ENCODE measurements at regions not wholly inside any gene's neighbourhood (a gene's known extent, or its start where the extent isn't known, plus 50 kb on each side); places are given as distances from the start of the nearest gene placed in this dataset.

DNA sequence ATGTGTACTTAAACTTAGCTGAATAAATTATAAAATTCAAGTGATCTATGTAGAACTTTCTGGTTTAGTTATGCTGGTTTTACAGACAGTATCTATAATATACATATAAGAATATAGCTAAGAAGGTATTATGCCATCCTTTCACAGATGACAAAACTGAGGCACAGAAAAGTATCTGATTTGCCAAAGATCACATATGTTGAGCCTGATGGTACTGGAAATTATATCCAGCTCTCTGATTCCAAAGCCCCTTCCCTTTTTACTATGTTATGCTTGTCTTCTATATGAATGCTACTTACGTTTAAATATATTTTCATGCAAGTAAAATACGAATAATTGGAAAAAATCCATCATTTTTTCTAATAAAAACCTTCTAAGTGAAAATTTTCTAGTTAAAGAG, 1631.3 kb downstream of the DPP10 start:
- Histone ChIP-seq H3K4me1 (ENCODE audit: insufficient read depth, low read length, poor library complexity, severe bottlenecking) (no peaks in the 10 kb centered on the region), H3K4me2 (ENCODE audit: low read depth, low read length, poor library complexity, severe bottlenecking) (no peak overlapping the region), H2AFZ (ENCODE audit: low read length) (no peak overlapping the region), H3F3A (ENCODE audit: low read depth) (no peaks in the 10 kb centered on the region), H3K4me3 (ENCODE audit: low read length, poor library complexity, severe bottlenecking) (no peak overlapping the region), H3K27me3 (ENCODE audit: insufficient read depth, low read length, poor library complexity, severe bottlenecking) (no peaks in the 10 kb centered on the region), H3K36me3 (ENCODE audit: insufficient read depth, low read length) (no peaks in the 10 kb centered on the region), H3K9me2 (replicated peaks; ENCODE audit: low read depth, low read length) (no peaks in the 10 kb centered on the region), H3K79me2 (ENCODE audit: insufficient read depth, low read length) (no peaks in the 10 kb centered on the region), H3K9me3 (ENCODE audit: insufficient read depth, low read depth, low read length) (no peaks in the 10 kb centered on the region), H3K9ac (ENCODE audit: low read depth, low read length, poor library complexity, severe bottlenecking) (no peak overlapping the region), H4K20me1 (ENCODE audit: insufficient read depth, low read length, poor library complexity, severe bottlenecking) (no peaks in the 10 kb centered on the region)
- TF ChIP-seq, protein P1, sequence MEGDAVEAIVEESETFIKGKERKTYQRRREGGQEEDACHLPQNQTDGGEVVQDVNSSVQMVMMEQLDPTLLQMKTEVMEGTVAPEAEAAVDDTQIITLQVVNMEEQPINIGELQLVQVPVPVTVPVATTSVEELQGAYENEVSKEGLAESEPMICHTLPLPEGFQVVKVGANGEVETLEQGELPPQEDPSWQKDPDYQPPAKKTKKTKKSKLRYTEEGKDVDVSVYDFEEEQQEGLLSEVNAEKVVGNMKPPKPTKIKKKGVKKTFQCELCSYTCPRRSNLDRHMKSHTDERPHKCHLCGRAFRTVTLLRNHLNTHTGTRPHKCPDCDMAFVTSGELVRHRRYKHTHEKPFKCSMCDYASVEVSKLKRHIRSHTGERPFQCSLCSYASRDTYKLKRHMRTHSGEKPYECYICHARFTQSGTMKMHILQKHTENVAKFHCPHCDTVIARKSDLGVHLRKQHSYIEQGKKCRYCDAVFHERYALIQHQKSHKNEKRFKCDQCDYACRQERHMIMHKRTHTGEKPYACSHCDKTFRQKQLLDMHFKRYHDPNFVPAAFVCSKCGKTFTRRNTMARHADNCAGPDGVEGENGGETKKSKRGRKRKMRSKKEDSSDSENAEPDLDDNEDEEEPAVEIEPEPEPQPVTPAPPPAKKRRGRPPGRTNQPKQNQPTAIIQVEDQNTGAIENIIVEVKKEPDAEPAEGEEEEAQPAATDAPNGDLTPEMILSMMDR (conservative IDR thresholded peaks at IDR 0.05; ENCODE audit: low read length) = no peak
- TF ChIP-seq EZH2phosphoT487 (IDR thresholded peaks at IDR 0.05; ENCODE audit: borderline replicate concordance) = no peak

DNA sequence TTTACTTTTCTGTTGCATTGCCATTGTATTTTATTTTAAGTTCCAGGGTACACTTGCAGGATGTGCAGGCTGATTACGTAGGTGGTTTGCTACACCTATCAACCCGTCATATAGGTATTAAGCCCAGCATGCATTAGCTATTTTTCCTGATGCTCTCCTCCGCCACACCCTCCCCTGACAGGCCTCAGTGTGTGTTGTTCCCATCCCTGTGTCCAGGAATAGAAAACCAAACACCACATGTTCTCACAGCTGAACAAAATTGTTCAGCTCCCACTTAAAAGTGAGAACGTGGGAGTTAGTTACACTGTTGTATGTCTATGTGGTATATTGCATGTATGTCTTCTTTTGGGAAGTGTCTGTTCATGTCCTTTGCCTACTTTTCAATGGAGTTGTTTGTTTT, 1631.7 kb downstream of the DPP10 start:
- Histone ChIP-seq H3K4me3 (ENCODE audit: low read length, poor library complexity, severe bottlenecking) (no peak overlapping the region), H3K9ac (ENCODE audit: low read depth, low read length, poor library complexity, severe bottlenecking) (no peak overlapping the region)
- TF ChIP-seq EZH2phosphoT487 (IDR thresholded peaks at IDR 0.05; ENCODE audit: borderline replicate concordance) = no peak
- TF ChIP-seq, protein P1 (conservative IDR thresholded peaks at IDR 0.05; ENCODE audit: low read length) = no peak

DNA sequence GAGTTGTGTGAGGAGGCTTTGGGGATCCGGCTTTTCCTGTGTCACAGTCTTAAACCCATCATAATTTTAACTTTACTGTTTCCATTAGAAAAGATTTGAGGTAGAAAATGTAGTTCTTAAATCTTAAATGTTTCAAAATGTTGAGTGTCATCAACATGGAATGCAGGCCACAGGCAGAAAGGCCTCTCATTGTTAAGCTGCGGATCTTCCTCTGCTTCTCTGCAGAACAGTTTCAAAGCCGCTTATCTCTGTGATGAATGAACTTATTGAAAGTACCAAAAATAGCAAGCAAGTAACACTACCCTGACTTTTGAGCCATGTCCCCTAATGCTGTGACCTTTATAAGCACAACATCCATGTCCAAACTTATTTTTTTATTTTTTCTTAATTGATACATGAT, 1645.8 kb downstream of the DPP10 start:
- Histone ChIP-seq H4K20me1 (ENCODE audit: insufficient read depth, low read length, poor library complexity, severe bottlenecking) (no peaks in the 10 kb centered on the region), H3K4me1 (ENCODE audit: insufficient read depth, low read length, poor library complexity, severe bottlenecking) (no peaks in the 10 kb centered on the region), H3K79me2 (ENCODE audit: insufficient read depth, low read length) (no peaks in the 10 kb centered on the region), H3K9ac (ENCODE audit: low read depth, low read length, poor library complexity, severe bottlenecking) (no peak overlapping the region), H3K9me3 (ENCODE audit: insufficient read depth, low read depth, low read length) (no peaks in the 10 kb centered on the region), H3K4me2 (ENCODE audit: low read depth, low read length, poor library complexity, severe bottlenecking) (no peak overlapping the region), H3K4me3 (ENCODE audit: low read length, poor library complexity, severe bottlenecking) (no peak overlapping the region), H2AFZ (ENCODE audit: low read length) (no peak overlapping the region), H3K27me3 (ENCODE audit: insufficient read depth, low read length, poor library complexity, severe bottlenecking) (no peaks in the 10 kb centered on the region), H3K9me2 (replicated peaks; ENCODE audit: low read depth, low read length) (no peaks in the 10 kb centered on the region), H3F3A (ENCODE audit: low read depth) (no peaks in the 10 kb centered on the region), H3K36me3 (ENCODE audit: insufficient read depth, low read length) (no peaks in the 10 kb centered on the region)
- no peak for TF ChIP-seq EZH2phosphoT487 (IDR thresholded peaks at IDR 0.05; ENCODE audit: borderline replicate concordance)
- TF ChIP-seq, protein P1 (conservative IDR thresholded peaks at IDR 0.05; ENCODE audit: low read length) = no peak

More for the DNA sequence above, 1631.7 kb downstream of the DPP10 start:
- Histone ChIP-seq H3K9me3 (ENCODE audit: insufficient read depth, low read depth, low read length) (no peaks in the 10 kb centered on the region), H3K36me3 (ENCODE audit: insufficient read depth, low read length) (no peaks in the 10 kb centered on the region), H4K20me1 (ENCODE audit: insufficient read depth, low read length, poor library complexity, severe bottlenecking) (no peaks in the 10 kb centered on the region), H3K79me2 (ENCODE audit: insufficient read depth, low read length) (no peaks in the 10 kb centered on the region), H3K4me1 (ENCODE audit: insufficient read depth, low read length, poor library complexity, severe bottlenecking) (no peaks in the 10 kb centered on the region), H3K4me2 (ENCODE audit: low read depth, low read length, poor library complexity, severe bottlenecking) (no peak overlapping the region), H3F3A (ENCODE audit: low read depth) (no peaks in the 10 kb centered on the region), H3K9me2 (replicated peaks; ENCODE audit: low read depth, low read length) (no peaks in the 10 kb centered on the region), H2AFZ (ENCODE audit: low read length) (no peak overlapping the region), H3K27me3 (ENCODE audit: insufficient read depth, low read length, poor library complexity, severe bottlenecking) (no peaks in the 10 kb centered on the region)

Measured in Loucy (cell line).